SU-DHL-6 (cell line): ENCODE measurements at regions not wholly inside any gene's neighbourhood (a gene's known extent, or its start where the extent isn't known, plus 50 kb on each side); places are given as distances from the start of the nearest gene placed in this dataset.
"Not testable (repeated sequence)": the region's sequence is repeated elsewhere in the genome, so short reads cannot be mapped to it uniquely, and the experiment has no call there.

ENCODE experiments used
- CTCF ChIP-seq: fragments of 200-600 bp; sonication (generic); IDR thresholded peaks from one replicate; pipeline ENCODE4 v1.5.1; 2017; ENCODE audit warnings: antibody characterized with exemption, mild to moderate bottlenecking, low read length, moderate library complexity; ENCODE audit not compliant: insufficient read depth, poor library complexity, severe bottlenecking
- EZH2phosphoT487 ChIP-seq: fragments of 200-600 bp; sonication (generic), shearing (Covaris generic); conservative IDR thresholded peaks from 2 replicates; pipeline ENCODE4 v1.6.1; 2018; ENCODE audit warnings: mild to moderate bottlenecking, antibody characterized with exemption, low read length, moderate library complexity, mixed read lengths

GRCh38 chr16:21524752-21525028, 74.7 kb upstream of the METTL9 start:
- TF ChIP-seq CTCF, EZH2phosphoT487: not testable (repeated sequence)
